Fibroblast of skin of left biceps (primary cell): ENCODE measurements at regions not wholly inside any gene's neighbourhood (a gene's known extent, or its start where the extent isn't known, plus 50 kb on each side); places are given as distances from the start of the nearest gene placed in this dataset.

Experiments
- DNase-seq, 2 experiments: peaks; one replicate each; pipeline ENCODE4 v3.0.0-alpha.2; 2013; ENCODE audit warnings: low read depth in 2 of 2

DNA sequence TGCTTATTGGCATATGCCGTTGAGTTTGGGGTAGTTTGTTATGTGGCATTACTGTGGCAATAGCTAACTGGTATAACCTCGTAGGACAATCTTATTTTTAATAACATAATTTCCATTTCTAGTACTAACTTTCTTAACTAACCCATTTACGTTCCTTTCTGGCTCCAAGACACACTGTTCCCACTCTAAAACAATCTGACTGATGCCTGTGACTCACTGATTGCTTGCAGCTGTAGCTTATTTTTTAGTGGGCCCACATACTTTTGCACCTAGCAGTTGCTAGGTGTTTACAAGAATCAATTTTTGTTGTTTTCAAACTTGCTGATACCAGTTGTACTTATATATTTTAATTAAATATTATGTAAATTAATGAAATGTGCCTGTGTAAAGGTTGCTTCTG is 52.2 kb downstream of the FAT3 start:
- no peak for DNase-seq

DNA sequence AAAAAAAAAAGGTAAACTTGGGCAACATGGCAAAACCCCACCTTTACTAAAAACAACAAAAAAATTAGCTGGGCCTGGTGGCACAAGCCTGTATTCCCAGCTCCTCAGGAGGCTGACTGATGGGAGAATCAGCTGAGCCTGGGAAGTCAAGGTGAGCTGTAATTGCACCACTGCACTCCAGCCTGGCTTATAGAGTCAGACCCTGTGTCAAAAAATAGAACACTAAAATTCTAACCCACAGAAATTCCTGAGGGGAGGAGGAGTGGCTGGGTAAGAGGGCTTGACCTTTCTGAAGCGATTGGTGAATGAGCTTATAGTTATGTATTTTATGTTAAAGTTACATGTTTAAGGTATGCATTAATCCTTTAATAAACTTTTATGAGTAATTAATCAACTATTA is 53.3 kb downstream of the FAT3 start:
- no peak for DNase-seq

DNA sequence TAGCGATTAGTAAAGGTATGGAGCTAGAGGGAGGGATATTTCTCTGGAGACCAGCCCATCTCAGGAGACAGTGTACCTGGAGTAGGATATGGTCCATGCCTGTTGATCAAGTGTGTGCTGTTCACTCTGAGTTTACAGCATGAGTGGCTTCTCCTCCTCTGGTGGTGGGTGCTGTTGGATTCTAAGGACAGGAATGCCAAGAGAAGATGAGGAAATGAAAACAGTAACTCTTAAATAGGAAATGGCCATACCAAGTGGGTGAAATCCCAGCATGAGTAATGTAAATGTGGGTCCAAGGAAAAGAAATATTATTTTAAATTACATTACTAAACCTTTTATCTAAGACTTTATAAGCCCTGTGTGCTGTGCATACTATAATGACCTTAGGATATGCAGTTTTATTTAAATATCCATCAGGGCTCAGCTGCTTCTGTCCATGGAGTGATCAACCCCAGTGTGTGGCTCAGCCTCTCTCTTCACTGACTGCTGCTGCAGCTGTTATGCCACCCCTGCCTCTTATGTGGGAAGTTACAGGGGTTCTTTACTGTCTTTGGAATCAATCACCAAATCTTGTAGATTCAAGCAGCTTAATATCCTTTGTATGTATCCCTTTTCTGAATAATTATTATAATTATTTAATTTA is 54.3 kb downstream of the FAT3 start:
- DNase-seq = no peak

DNA sequence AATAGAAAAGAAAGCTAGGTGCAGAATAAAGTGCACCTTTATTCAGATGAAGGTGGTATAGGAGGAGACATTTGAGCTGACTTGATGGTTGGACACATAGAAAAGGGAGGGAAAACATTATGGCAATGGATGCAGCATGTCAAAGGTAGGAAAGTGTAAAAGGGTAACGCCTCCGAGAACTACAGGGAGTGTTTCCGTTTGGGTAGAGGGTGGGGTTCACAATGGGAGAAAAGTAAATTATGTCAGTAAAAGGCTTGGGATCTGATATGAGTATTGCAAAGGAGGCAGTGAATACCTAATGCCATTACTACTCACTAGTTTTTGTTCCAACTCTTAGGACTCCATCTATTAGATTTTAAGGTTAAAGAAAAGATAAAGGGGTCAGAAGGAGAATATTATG is 59.5 kb downstream of the FAT3 start:
- no peak for DNase-seq

DNA sequence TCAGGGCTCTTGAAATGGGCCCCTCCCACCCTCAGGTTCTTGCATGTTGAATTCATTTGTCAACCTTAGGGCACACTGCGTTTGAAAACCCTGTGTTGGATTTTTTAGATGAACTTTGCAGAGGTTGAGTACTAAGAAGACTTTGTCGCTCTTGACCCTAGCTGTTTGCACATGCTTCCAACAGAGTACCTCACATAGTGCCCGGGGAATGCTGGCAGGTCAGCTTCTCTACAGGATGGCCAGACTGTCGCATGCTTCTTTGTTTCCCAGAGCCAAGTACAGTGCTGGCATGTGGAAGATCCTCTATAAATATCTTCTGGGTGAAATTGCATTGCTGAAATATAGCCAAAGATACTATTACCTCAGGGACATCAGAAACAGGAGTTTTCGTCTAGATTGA is 59.9 kb downstream of the FAT3 start:
- no peak for DNase-seq

DNA sequence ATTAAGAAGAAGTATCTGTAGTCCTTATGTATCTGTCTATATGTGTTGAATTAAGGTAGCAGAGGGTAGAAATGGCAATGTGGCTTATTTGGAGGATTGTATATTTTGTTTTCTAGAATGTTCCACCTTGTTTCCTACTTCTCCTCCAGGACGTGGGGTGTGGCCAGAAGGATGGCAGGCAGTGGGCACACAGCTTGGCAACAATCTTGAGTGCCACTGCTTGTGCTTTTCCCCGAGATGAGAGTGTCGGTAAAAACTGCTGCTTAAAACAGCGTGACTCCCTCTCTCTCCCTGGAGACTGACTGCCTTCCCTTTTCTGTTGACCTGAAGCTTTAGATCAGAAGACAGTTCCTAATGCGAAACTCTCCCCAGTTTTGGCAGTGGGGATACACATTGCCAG is 61.2 kb downstream of the FAT3 start:
- no peak for DNase-seq

DNA sequence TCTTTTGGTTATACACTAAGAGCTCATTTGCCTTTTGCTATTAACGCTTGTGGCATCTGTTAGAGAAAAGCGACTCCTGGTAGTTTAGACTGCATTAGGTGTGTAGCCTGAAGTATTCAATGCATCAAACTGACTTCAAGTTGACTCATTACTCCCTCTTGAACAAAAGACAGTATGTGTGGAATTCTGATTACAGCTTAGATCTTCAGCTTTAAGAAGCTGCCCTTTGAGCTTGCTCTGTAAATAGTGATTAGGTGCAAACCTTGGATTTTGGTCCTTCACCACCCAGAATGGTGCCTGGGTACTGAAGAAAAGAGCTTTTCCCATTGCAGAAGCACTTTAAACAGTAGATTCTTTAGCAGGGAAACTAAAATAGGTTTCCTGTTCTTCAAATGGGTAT is 62.1 kb downstream of the FAT3 start:
- no peak for DNase-seq

DNA sequence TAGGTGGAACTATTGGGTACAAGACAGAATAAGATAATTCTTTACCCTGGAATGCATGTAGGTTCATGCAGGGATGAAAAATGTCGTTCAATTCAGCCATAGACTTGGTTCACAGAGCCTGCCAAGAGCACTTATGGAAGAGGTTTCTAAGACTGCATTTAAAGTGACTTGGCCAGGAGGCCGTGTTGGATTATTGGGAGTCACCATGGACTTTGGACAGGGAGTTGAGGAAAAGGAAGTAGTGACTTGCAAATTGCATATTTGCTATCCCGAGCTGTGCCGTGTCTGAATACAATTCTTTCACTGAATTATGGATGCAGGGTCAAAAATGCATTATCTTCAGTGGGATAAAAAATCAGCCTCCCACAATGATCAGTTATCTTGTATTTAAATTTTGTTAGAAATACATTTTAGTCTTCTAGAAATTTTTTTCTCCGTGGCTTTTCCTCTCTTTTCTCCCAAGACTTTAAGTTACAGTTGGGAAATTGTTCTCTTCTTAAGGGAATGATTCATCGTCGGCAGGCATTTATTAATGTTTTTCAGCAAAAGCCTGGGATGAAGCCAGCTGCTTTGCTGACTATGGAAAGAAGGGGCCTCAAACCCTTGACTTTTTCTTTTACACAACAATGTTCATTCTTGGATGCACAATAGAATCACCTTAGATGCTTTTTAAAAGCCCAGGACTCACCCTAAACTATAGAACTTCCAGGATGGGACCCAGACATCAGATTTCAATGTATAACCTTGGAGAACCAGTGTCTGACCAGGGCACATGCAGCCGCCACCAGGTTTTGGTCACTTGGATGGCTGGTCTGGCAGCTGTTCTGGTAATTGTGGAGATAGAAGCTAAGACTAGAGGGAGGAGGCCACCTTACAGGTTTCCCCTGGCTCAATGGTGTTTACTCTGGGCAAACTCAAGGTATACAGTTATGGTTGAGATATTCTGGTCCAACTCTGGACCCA is 70.8 kb downstream of the FAT3 start:
- DNase-seq = peak; percentile 38 to 51

DNA sequence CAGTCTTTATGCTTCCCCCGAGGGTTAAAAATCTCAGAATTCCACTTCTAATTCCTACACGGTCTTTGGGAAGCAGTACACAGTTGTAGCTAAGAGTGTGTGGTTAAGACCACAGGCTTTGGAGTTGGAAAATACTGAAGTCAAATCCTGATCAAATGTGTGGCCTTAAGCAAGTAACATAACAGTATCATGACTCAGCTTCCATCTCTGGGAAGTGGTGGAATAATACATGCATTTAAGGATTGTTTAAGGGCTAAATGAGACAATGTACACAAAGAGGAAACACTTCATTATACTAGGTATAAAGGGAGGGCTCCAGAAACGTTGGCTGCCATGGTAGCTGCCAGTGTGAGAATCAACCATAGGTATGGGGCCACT is 71.5 kb downstream of the FAT3 start:
- peak; percentile 73 to 75 for DNase-seq

DNA sequence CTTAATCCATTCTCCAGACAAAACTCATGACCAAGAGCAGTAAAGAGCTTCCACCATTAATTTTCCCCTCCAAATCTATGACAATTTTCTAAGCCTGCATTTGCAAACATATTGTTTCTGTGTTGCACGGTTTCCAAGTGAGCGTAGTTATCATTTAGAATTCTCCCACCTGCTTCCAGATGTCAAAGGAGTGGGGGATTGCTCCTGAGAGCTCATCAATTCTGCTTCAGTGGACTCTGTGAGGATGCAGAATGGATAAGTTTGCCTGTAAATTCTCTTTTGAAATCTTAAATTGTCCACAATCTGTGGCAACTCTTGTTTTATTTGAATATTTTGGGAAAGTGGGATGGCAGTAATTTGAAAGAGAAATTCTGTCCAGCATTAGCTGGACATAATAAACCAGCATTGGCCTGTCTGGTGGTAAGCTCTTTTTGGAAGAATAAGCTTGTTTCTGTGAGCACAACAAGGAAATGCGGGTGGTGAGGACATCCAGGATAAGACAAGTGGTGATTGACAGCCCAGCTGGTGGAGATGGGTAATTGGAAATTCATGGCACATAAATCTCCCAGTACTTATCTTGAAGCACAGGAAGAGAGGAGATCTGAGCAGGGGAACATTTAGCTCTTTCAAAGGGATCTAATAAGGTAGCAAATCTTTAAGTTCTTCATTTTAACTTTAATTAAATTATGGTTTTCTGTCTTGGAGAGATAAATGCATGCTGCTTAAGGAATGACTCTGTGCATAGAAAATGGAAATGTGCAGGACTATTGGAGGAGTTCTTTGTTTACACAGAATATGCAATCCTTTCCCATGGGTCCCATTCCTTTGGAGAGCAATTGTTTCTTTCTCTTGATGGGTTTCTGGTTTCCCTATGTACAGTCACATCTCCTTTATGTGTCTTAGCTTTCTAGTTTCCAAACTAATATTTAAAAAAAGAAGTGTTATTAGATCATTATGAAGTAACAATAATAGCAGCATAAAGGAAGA is 73.2 kb downstream of the FAT3 start:
- DNase-seq = no peak

DNA sequence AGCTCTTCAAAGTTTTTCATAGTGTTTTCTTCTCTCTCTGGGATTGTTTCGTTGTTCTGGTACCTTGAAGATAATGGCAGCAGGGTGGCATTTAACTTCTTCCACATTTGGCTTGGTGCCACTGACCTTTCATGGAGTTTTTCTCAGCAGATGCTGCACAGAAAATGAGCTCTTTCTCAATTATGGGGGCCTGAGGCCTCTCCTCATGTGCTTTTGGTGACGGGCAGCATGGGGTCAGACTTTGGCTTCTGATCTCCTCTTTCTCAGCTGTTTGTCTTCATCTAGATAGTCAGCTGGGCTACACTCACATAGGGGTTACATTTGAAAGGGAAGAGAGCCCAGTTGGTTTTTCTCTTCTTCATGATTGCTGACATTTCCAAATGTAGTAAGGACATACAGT is 76.3 kb downstream of the FAT3 start:
- no peak for DNase-seq

DNA sequence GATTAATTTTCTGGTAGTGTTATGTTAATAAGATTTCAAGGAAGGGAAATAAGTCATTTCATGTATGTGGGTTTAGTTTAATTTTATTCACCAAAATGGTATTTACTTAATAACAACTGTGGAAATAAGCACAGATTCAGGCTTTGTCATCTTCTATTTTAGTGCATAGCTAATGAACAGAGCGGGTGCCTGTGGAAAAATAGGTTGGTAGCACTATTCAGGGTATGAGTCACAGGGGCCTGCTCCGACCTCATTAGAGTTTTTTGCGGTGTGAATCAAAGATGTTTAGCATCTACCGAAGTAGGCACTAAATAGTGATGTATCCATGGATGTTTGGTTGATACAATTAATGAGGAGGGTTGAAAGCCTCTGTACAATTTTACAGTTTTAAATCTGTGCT is 78.2 kb downstream of the FAT3 start:
- no peak for DNase-seq

DNA sequence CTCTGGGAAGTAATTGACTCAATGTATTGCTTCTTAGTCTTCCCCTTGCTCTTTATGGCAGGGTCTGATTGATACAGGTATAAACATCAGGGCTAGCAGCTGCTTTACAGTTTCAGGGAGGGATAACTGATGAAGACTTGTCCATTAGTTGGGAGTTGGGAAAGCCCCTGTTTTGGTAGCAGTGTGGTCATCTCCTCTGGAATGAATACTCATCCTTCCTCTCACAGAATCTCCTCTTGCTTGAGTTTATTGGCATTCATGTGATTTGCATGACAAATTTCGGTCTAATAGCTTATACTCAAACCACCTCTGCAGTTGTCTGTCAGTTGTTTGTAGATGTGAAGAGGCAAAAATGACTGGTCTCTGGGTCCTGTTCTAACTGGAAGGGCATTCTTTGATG is 79.7 kb downstream of the FAT3 start:
- DNase-seq = no peak

DNA sequence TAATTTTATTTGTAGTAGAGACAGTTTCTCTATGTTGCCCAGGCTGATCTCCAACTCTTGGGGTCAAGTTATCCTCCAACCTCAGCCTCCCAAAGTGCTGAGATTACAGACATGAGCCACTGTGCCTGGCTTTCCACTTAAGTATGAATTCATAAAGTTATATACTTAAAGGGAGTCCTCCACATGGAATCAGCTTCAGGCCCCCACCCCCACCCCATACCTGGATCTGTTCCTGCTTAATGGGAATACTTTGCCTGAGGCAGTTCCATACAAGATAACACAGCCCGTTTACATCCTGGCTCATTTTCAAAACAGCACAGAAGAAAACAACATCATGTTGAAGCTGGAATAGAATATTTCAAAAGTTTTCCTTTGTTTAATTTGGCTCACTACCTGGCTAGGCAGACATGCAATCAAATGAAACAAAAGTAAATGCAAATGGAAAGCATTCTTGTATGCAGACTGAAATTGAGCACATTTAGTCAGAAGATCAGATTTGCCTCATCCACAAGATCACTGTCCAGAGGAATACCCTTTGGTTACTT is 82.4 kb downstream of the FAT3 start:
- no peak for DNase-seq

DNA sequence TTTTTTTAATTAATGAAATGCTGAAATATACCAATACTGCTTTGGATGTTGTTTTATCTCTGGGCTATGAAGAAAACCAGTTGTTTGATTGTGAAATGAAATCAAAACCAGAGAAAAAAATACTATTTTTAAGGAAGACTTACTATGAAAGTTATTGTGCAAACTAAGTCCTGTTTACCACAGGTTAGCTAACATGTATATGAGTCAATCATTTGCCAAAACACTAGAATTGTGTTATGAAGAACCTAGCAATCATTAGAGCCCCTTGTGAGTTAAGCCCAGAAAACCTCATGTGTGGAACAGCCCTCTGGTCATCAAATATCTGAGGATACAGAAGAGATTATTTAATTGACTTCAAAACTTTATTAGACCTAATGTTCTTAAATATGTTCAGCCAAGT is 83.7 kb downstream of the FAT3 start:
- DNase-seq = no peak

DNA sequence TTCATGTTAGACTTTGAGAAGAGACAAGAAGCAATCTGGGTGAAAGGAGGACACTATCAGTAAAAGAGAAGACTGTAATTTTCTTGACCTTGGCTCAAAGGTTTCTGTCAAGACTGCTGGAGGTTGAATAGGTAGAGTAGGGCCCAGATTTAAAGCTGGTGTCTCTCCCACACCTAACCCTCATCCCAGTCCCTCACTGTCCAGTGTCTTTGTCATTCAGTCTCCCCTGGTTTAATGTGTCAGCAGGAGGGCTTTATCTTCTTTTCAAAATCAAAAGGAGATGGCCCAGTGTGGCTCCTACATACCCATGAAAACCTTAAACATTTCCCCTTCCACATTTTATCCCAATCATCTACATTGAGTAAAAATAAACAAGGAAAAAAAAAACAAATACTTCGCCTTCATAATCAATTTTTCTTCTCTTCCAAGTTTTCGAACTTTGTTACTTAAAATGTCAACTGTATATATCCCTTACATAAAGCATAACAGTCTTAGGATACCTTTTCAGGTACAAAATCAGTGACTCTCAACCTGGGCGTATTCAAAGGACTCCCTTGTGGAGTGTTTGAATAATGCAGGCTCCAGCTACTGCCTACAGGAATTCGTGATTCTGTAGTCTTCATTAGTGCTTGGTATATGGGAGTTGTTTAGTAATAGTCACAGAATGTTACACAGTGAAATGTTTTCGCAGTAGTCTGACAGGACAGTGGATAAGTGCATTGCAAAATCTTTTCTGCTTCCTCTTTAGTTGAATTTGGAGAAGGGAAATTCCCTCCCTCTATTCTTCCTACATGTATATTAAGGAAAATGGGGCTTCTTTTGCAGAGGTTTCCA is 87.2 kb downstream of the FAT3 start:
- DNase-seq = no peak

DNA sequence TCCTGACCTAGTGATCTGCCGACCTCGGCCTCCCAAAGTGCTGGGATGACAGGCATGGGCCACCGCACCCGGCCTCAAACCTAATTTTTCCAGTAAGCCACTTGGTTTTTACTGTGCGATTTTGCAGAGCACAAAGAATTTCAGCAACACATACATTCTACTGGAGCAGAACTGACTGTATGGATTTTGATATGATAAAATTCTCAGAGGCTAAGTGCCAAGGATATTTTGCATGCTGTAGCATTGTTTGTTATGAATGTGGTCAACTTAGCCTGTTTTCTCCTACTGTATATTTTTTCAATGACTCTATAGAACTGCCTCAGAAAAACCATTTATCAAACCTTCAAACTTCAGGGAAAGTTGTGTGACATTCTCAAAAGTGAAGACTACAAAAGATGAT is 89.2 kb downstream of the FAT3 start:
- no peak for DNase-seq

DNA sequence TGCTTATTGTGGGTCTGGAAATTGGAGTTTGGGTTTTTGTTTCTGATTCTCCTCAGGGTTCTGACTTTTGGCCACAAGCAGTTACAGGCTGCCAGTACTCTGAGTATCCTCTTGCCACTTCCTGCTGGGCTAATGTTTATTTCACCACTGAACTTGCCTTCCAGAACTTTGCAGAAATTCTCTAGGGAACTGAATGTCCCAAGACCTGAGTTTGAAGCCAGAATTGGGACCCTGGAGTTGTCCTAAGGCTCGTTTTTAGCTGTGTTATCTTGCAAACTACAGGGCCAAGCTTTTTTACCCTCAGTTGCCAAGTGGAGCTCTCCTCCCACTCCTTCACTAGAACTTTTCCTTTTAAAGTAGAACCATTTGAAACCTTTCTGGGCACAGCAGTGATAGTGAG is 89.9 kb downstream of the FAT3 start:
- DNase-seq = no peak

DNA sequence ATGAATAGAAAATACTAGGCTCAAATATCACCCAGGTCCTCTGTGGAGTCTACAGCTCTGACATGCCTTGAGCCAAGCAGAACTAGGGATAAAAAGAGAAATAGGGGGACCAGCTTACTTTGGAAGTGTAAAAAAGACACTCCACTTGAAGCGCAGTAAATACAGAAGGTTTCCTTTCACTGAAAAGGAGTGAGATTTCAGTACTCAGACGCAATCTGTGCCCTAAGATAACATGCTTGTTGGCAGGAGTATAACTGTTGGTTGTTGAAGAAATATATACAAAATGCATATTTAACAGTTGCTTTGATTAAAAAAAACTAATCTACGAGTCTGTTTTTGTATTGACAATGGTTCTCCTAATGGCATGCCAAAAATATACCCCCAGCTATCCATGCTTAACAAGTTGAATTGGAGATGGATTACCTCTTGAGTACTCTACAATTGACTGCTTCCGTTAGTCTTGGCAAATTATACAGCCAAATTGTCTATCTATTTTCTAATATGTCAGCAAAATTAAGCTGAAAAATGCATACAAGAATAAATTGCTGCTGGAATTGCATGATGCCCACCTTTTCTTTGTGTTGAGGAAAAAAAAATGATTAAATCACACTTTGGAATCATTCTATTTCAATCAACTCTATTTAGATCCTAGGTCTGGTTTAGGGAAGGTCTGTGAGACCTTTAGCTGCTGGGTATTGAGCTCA is 91.6 kb downstream of the FAT3 start:
- DNase-seq = no peak

DNA sequence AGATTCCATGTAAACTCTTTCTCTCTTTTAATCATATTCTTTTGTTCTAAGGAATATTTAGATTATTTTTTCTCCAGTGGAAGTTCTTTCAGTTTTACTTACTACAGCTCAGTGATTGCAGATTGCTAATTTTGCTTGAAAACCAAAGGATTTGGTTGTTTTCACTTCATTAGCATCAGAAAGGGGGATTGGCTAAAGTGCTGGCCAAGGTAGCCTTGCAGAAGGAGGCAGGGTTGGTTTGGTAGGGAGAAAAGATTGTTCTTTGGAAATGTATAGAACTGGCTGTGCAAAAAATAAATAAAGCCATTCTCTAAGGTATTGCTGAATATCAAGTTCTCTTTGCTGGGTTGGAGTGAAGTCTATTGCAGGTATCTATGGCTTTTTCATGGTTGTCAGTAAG is 92.6 kb downstream of the FAT3 start:
- no peak for DNase-seq
